RPMI8226 (cell line): ENCODE measurements at regions not wholly inside any gene's neighbourhood (a gene's known extent, or its start where the extent isn't known, plus 50 kb on each side); places are given as distances from the start of the nearest gene placed in this dataset.

ENCODE experiments used
- DNase-seq: peaks from one replicate; pipeline ENCODE4 v3.0.0-alpha.2; 2015

DNA sequence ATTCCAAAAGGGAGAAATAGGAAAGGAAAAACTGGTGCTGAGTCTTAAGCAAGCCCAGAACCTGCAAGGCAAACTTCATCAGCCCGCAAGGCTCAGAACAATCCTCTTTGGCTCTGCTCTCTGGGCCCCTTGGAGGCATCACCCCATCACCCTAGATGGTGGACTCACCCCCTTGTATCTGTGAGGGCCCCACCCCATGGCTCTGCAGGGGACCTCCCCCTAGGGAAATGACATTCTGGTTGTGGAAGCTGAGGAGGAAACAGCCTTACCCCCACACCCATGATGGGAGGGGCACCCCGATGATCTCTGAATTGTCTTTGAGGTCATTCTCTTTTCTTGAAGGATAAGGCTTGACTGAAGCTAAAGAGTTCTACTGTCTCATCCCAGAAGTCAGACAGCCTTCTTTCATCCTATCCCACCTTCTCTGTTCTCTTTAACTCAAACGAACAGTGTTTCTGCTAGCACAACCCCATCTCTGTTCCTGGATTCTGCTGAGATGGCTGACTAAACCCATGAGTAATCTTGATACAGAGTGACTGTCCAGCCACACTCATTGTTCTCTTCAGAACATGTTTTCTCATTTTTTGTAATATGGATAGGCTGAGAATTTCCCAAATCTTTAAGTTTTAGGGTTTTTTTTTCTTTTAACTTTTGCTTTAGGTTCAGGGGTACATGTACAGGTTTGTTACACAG is 492.1 kb upstream of the MYT1L start:
- DNase-seq = no peak

DNA sequence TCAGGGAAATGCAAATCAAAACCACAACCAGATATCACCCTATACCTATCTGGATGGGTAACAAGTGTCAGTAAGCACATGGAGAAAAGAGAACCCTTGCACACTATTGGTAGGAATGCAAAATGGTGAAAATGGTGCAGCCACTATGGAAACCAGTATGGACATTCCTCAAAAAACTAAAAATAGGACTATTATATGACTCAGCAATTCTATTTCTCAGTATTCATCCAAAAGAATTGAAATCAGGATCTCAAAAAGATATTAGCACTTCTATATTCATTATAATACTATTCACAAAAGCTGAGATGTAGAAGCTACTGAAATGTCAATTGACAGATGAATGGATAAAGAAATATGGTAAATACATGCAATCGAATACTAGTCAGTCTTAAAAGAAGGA is 491.1 kb upstream of the MYT1L start:
- no peak for DNase-seq

DNA sequence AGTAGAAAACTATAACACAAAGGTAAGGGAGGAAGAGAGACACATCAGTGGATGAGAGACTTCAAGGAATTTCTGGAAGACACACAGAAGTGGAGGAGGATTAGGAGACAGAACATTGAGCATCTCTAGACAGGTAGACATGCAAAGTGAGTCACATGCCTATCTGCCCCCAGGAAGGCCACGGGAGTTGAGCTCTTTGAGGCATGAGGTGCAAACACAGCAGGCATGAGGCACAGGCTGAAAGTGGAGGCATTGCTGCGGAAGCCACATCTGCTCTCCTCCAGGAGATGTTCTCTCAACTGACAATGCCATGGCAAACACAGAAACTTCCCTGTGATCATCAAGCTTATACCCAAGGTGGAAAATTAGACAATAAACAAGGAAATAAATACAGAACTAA is 481.6 kb upstream of the MYT1L start:
- DNase-seq = no peak

DNA sequence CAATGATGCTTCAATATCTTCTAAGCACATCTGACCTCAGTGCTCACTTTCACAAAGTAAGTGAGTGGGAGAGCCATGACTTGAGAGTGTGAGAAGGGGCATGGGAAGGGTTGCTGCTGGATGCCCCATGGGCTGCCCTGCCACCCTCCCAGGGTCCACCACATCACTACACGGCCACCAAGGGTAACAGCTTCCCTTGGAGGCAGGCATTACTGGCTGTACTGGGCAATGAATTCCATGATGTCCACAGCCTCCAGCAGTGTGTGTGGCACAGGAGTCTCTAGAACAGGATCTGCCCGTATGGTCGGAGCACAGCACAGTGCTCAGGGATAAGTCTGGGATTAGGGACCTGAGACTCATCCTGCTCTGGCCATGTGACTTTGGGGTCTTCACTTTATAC is 481.0 kb upstream of the MYT1L start:
- DNase-seq = no peak

DNA sequence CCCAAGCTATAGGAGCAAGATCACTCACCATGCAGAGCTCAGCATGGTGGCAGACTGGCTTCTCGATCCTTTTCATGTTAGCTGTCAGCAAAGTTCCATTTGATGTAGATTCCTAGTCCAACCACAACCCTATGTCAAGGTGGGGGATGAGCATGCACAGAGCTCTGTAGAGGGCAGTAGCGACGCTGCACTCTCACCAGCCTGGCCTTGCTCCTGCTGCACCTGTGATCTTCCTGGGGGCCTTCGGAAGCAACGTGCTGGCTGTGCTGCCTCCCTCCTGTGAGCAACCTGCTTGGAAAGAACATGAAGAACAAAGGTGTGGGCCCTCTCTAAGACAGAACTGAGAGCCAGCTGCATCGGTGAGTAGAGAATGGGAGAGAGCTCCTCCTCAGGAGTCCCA is 479.4 kb upstream of the MYT1L start:
- peak; percentile 24 for DNase-seq

DNA sequence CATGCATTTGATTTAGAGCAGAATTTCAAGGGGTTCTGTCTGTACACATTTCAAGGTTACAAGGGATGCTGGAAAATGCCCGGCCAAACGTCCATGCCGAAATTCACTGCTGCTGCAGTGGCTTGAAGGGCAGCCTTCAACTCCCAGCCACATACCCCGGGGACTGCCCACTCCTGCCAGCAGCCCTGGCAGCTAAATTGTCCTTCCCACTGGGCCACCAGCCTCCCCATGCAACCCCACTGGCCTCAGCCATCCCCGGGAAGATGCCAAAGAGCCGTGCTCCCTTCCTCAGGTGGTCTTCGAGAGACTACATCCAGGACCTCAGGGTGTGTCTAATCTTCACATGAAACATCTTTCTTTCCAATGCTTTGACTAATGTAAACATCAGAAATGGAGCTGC is 478.7 kb upstream of the MYT1L start:
- DNase-seq = no peak

DNA sequence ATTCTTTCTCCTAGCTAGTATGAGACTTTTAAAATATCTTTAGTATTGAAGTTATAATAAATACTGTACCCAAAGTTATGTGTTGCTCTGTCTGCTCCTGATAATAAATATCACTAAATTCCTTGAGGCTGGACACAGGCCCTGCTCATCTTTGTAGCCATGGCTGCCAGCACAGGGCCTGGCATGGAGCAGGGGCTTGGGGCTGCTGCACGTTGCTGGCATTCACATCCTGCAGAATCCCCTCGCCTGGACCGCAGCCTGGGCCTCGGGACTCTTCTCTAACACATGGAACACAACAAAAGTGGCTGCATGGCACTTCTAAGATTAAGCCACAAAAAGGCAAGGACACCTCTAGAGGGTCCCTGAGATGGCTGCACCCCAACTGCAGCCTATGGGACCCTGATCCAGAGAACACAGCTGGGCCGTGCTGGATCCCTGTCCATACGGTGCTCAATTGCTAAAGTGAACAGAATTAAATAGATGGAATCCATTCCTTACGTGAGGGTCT is 477.5 kb upstream of the MYT1L start:
- no peak for DNase-seq

DNA sequence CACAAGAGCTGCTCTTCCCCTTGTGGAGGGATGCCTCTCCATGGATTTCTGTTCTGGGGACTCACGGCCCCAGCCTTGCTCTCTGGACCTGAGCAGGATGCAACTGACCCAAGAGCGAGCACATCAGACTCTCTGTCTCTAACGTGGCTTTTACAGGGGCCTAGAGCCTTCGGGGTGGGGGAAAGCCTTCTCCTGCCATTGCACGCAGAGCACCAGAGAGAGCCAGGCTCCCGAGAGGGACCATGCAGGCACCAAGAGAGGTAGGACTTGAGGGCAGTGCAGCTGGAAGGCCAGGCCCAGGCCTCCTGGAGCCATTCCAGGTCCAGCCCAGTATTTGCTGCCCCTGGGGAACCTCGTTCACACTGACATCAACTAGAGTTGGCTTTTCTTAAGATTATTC is 475.6 kb upstream of the MYT1L start:
- no peak for DNase-seq

DNA sequence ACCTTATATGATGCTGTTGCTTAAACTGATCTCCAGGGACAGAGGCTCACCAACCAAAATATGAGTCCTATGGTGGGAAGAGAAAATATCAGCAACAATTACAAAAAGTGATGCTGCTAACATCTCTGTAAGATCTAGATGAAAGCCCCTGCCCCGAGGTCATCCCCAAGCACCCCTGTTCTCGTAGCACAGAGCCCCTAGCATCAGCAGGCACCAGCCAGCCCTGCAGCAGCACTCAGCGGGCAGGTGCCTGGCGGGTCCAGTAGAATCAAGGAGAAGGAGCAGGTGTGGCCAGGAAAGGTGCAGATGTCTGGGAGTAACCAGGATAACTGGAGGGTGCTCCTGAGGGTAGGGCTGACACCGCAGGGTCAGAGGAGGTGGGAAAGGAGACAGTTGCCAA is 474.2 kb upstream of the MYT1L start:
- DNase-seq = no peak

DNA sequence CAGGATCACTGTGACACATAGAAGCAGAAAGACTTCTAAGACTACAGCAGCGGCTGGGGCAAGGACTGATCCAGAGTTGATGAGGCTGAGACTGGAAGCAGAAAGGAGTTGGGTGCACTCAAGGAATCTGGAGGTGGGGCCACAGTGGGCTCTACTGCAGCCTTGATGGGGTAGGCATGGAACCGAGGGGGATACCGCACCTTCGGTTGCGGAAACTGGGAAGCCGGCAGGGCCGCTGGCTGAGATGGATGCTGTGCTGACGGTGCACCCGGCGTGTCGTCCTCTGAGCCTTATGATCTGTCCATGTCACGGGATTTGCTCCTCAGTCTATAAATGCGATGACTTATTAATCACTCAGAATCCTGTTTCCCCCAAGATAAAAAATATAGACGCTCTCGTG is 473.5 kb upstream of the MYT1L start:
- DNase-seq = no peak

DNA sequence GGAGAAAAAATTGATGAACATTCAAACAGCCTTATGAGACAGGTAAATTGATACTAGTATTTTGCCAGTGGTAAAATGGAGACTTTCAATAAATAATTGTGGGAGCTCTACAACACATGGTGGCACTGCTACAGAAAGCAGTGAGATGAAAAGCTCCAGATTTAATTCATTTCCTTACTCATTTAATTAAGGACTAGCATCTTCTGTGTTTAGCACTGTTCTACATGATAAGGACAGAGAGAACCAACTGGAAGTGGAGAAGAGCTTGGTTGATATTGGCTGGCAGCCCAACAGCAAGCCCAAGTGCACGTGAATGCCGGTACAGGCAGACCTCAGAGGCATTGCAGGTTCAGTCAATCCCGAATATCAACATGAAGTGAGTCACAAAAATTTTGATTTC is 470.4 kb upstream of the MYT1L start:
- DNase-seq = no peak

DNA sequence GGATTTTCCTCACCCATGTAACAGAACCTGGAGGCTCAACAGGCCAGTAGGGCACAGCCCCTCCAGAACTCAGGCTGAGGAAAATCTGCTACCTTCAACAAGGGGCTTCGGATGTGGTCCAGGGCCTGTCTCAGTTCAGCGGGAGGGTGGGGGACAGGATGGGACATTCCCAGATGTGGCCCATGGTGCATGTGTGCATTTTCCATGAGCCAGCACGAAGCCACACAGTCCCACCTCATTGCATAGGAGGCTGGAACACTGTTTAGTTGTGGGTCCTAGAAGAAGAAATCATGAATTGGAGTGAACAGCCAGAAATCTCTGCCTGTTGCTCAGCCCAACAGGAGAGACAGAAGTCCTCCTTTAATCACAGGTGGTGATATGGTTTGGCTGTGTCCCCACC is 469.6 kb upstream of the MYT1L start:
- DNase-seq = no peak

DNA sequence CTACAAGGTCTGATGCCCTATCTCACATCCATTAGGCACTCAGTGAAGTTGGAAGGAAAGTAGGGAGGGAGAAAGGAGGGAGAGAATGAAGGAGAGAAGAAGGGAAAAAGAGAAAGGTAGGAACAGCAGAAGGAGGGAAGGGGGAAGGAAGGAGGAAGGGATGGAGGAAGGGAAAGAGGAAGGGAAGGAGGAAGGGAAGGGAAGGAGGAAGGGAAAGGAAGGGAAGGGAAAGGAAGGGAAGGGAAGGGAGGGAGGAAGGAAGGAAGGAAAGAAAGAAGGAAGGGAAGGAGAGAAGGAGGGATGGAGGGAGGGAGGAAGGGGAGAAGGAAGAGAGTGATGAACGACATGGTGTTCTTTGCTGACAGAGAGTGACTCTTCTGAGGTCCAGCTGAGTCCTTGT is 468.9 kb upstream of the MYT1L start:
- no peak for DNase-seq

DNA sequence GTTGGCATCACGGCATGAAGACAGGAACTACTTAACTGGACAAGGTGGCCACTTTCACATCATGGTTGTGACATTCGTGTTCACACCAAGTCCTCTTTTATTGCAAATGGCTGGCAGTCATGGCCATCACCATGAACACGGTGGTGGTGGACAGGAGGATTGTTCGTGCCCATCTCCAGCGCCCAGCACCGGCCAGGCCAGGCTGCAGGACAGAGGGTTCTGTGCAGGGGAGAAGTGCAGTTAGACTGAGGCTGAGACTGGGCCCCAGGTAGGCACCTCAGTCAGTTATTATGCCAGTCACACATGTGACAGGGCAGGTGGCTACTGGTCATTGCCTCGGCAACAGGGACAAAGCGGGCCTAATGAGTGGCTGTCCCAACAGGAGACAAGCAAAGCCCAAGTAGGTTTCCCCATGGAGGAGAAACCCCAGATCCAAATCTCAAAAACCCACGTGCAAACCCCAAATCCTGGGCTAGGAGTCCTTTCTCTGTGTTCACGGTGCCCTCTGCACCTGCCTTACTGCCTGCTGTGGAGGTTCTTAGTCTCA is 468.1 kb upstream of the MYT1L start:
- DNase-seq = no peak

DNA sequence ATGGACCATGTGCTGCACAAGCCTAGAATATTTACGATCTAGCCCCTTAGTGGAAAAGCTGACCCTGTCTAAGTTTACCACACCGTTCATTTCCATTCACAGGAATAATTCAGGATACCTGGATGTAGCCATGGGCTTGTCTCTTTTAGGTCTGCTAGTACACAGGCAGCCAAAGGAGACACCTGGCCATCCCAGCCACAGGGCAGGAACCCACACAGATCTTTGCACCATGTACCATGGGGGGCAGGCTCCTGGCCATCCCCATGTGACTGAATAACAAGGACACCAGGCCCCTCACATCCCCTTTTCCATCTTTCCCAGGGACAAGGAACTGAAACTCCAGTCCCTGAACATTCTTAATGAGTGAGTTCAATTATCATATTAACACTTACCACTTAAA is 467.3 kb upstream of the MYT1L start:
- DNase-seq = no peak

DNA sequence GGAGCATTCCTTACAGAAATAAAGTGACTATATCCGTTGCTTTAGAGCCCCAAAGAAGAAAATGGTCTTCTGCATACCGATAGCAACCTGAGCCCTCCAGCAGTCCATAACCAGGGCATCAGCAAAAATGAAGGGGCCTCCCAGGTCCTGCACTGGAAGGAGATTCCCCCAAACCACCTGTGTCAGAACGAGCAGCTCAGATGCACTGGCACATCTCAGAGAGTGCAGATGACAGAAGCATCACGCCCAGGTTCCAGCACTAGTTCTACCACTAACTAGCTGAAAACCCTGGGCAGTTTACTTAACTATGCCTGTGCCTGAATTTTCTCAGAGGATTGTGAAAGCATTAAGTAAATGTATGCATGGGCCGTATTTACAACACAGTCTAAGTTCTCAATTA is 466.7 kb upstream of the MYT1L start:
- DNase-seq = no peak

DNA sequence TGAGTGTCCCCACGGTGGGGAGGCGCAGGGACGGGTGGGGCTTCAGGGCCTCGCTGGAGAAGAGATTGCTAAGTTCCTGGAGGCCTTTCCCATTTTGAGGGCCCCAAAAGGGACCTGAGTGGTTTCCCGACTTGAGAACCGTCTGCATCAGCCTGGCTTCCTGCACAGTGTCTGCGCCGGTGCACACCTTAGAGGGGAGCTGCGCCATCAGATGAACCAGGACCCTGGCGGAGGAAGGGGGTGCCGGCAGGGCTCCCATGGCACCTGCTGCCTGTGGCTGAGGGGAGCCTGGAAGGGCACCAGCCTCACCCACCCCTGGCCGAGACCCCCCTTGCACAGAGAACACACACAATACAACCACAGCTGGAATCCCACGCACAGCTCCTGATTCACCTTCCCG is 465.1 kb upstream of the MYT1L start:
- no peak for DNase-seq

DNA sequence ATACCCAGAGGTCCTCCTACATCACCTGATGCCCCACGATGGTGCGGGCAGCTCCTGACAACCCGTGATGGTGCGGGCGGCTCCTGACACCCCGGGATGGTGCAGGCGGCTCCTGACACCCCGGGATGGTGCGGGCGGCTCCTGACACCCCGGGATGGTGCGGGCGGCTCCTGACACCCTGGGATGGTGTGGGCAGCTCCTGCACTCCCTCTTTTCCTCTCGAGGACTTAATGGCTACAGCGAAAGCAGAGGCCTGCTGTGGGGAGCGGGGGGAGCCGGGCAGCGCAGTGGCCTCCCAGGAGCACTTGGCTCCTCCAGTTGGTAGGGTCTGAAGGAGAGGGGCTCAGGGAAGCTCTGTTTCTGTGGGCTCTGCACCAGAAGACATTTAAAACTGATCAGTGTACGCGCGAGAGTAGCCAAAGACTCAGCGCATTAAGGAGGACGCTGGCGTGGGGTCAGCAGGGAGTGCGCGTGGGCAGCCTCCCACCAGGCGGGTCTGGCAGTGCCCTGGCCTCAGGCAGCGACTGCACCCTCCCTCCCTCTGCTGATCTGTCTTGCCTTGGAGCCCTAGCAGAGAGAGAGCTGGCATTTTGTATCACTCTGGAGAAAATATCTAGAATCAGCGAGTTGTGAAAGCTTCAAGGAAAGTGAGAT is 464.5 kb upstream of the MYT1L start:
- no peak for DNase-seq

DNA sequence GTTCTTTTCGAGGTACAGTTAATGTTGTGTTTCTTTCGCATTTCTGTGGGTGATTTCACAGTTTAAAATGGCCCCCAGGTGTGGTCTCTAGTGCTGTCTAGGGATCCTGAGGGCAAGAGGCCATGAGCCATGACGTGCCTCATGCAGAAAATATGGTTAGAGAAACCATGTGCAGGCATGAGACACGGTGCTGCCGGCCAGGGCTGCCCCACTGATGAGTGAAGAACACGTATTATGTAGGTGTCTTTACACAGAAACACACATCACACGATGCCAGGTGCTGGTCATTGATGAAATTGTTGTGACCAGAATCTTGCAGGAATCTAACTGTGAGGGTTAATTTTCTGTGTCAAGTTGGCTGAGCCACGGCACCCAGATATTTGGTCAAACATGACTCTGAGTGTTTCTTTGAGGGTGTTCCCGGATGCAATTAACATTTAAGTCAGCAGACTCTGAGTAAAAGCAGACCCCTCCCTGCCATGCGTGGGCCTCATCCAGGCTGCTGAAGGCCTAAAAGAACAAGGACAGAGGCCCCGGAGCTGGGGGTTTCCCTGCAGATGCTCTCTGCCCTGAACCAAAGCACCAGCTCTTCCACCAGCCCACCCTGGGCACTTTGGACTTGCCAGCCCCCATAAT is 463.0 kb upstream of the MYT1L start:
- no peak for DNase-seq

DNA sequence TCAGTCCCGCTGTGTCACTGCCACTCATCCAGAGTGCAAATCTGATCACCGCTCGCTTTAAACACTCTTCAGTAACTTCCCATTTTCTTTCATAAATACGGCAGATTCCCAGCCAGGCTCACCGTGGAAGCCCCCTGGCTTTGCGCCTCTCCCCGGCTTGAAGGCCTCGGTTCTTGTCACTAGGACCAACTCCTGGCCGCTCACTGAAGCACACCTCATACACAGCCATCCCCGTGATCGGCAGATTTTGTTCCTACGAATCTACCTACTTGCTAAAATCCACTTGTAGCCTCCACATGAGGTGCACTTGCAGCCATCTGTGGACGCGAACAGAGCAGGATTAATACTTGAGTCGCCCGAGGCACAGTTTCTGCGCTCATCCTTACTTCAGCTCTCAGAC is 462.4 kb upstream of the MYT1L start:
- no peak for DNase-seq

DNA sequence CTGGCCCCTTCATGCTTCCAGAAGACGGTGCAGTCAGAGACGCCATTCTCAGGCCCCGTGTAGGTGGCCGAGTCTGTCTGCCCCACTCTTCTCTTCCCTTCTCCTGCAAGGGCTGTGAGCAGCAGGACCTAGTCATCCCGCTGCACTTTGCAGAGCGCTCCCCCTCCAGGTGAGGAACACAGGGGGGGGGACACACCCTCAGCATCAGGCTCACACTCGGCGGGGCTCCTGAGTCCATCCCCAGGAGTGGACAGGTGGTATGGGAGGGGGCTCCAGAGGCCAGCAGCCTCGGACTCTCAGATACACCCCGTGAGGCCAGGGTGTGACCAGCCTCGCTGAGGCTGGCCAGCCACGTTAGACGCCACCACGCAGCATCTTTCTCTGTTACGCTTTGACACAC is 460.5 kb upstream of the MYT1L start:
- DNase-seq = no peak

DNA sequence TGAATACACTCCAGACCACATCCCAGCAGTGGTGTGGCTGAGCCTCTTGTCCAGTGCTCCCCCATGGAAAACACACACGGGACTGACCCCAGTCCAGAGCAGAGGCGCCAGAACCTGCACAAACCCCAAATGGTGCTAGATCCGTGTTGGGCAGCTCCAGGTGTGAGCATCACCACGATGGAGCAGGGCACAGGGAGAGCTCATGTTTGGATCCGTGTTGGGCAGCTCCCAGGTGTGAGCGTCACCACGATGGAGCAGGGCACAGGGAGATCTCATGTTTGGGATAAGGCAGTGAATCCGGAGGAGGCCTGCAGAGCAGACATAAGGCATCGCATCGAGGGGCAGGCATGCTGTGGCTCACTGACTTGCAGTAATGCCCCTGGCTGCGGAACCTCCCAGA is 460.0 kb upstream of the MYT1L start:
- no peak for DNase-seq

DNA sequence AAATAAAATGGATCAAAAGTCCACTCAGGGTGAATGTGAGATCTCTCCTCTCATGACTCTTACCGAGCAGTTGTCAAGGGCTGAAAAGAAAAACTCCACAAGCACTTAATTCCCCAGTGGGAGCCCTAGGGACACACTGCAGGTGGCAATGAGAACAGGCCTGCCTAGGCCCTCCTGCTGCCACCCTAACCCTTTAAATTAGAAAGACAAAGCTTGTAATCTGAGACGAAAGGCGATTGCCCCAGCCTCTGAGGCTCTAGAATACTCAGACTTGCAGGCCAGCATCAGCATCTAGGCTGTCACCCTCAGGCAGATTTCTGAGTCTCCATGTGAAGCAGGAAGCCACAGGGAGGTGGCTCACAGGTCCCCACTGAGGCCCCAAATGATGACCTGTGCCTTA is 457.0 kb upstream of the MYT1L start:
- no peak for DNase-seq

DNA sequence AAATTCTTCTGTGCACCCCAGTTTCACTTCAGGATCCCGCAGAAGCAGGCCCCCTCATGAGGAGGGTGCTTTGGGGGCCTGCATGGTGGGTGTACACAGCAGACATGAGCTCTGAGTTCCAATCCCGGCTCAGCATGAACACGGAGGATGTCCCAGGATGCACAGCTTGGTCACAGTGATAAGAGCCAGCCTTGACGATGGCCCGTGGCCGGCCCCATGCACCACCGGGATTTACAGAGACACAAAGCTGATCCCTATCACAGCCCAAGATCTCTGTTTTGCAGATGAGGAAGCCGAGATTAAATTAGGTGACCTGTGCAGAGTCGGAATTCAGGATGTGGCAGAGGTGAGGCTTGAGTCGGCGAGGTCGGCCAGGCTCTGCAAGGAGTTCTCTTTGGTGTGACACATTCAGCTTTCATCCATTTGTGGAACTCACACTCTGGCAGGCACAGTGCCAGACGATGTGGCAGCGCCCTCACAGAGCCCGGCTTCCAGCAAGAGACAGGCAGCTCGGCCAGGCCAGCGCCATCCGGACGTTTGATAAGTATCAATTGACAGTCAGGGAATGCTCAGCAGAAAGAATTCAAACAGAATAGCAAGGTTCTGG is 456.3 kb upstream of the MYT1L start:
- no peak for DNase-seq
